NCI-H146 treated with DMSO at 0.1 percent for 48 hours (cell line): ENCODE measurements at regions not wholly inside any gene's neighbourhood (a gene's known extent, or its start where the extent isn't known, plus 50 kb on each side); places are given as distances from the start of the nearest gene placed in this dataset.
"Not testable (repeated sequence)": the region's sequence is repeated elsewhere in the genome, so short reads cannot be mapped to it uniquely, and the experiment has no call there.

Experiments
- DNase-seq: peaks from one replicate; lab custom pipeline; 2025; ENCODE audit not compliant: unreplicated experiment; lab: John Stamatoyannopoulos, UW

GRCh38 chr5:96110300-96110699 is 148.6 kb upstream of the ELL2 start:
- no peak for DNase-seq

- DNase-seq = not testable (repeated sequence)
Observed at GRCh38 chr5:96108629-96109028, 147.0 kb upstream of the ELL2 start.

- DNase-seq = not testable (repeated sequence)
Observed at GRCh38 chr5:96103829-96104228, 142.2 kb upstream of the ELL2 start.

GRCh38 chr5:96101358-96102089 is 139.9 kb upstream of the ELL2 start:
- no peak for DNase-seq

GRCh38 chr5:96097488-96097887 is 135.8 kb upstream of the ELL2 start:
- DNase-seq = not testable (repeated sequence)

GRCh38 chr5:96096724-96097123 is 135.1 kb upstream of the ELL2 start:
- DNase-seq = no peak

GRCh38 chr5:96094904-96095303 is 133.3 kb upstream of the ELL2 start:
- no peak for DNase-seq

GRCh38 chr5:96093890-96094381 is 132.3 kb upstream of the ELL2 start:
- no peak for DNase-seq

GRCh38 chr5:96093340-96093739 is 131.7 kb upstream of the ELL2 start:
- DNase-seq = no peak

GRCh38 chr5:96091874-96092273 is 130.2 kb upstream of the ELL2 start:
- no peak for DNase-seq

- DNase-seq = no peak
Observed at GRCh38 chr5:96090215-96090614, 128.6 kb upstream of the ELL2 start.

- no peak for DNase-seq
Observed at GRCh38 chr5:96088706-96089498, 127.3 kb upstream of the ELL2 start.

GRCh38 chr5:96087939-96088338 is 126.3 kb upstream of the ELL2 start:
- DNase-seq = no peak

GRCh38 chr5:96084874-96085506 is 123.3 kb upstream of the ELL2 start:
- no peak for DNase-seq

- no peak for DNase-seq
Observed at GRCh38 chr5:96083361-96083881, 121.8 kb upstream of the ELL2 start.

- no peak for DNase-seq
Observed at GRCh38 chr5:96081276-96081858, 119.7 kb upstream of the ELL2 start.

- no peak for DNase-seq
Observed at GRCh38 chr5:96080557-96080956, 118.9 kb upstream of the ELL2 start.

GRCh38 chr5:96079962-96080361 is 118.3 kb upstream of the ELL2 start:
- no peak for DNase-seq

- DNase-seq = no peak
Observed at GRCh38 chr5:96079075-96079474, 117.4 kb upstream of the ELL2 start.

- DNase-seq = no peak
Observed at GRCh38 chr5:96076451-96076850, 114.8 kb upstream of the ELL2 start.
